ENCODE measurements at regions not wholly inside any gene's neighbourhood (a gene's known extent, or its start where the extent isn't known, plus 50 kb on each side); places are given as distances from the start of the nearest gene placed in this dataset.

DNA sequence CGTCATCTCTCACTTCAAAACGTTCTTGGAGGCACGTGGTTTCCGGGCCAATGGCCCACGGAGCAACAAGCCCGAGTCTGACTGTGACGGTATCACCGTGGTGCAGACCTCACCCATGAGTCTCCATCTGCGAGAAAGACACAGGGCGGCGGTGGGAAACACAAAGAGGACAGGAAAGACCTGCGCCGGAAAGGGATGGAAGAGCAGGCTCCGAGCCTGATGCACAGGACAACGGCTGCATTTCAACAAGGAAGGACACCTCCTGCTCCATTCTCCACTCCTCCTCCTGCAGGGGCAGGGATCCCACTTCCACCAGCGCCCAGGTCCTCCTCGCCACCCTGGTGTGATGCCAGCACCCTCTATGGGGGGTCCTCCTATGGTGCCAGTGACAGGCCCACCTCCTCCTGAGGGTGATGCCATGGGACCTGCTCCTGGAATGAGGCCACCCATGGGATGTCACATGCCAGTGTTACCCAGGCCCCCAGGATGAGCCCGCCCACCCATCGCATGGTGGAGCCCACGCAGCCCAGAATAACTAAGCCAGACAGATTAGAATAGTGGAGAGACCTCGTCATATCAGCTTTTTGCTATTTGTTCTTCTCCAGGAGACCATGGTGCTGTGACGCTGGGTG, 73.0 kb upstream of the PCSK6 start:
- TF ChIP-seq POLR2A (IDR thresholded peaks at IDR 0.05): no peak
- TF ChIP-seq, protein P1, sequence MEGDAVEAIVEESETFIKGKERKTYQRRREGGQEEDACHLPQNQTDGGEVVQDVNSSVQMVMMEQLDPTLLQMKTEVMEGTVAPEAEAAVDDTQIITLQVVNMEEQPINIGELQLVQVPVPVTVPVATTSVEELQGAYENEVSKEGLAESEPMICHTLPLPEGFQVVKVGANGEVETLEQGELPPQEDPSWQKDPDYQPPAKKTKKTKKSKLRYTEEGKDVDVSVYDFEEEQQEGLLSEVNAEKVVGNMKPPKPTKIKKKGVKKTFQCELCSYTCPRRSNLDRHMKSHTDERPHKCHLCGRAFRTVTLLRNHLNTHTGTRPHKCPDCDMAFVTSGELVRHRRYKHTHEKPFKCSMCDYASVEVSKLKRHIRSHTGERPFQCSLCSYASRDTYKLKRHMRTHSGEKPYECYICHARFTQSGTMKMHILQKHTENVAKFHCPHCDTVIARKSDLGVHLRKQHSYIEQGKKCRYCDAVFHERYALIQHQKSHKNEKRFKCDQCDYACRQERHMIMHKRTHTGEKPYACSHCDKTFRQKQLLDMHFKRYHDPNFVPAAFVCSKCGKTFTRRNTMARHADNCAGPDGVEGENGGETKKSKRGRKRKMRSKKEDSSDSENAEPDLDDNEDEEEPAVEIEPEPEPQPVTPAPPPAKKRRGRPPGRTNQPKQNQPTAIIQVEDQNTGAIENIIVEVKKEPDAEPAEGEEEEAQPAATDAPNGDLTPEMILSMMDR (IDR thresholded peaks at IDR 0.05): no peak

All from right lobe of liver (tissue), 4 donors.